Natural killer cell treated with Interleukin-12 subunit alpha and Interleukin-12 subunit beta and Interleukin-15 and Interleukin-18, amount 100 ng/mL, for 72 hours (primary cell): ENCODE measurements at regions not wholly inside any gene's neighbourhood (a gene's known extent, or its start where the extent isn't known, plus 50 kb on each side); places are given as distances from the start of the nearest gene placed in this dataset.

Source experiments
- ATAC-seq, 2 donors: fragments of 150-1000 bp; cut with Tn5 transposase in 1 of 2; sonication (Bioruptor Pico), chemical (Tn5 transposase) in 1 of 2; 2 replicates each; pipeline ENCODE4 v1.10.0; 2021
- DNase-seq: peaks from one replicate; pipeline ENCODE4 v3.0.0; 2022; ENCODE audit warnings: low spot score
- H3K27ac Mint-ChIP-seq, 2 donors: 1 replicate in 1 of 2; 2 replicates in 1 of 2; pipeline ENCODE4 v1.8.0; 2022; ENCODE audit warnings: mixed read lengths in 2 of 2, mild to moderate bottlenecking in 1 of 2, moderate library complexity in 1 of 2
- H3K27me3 Mint-ChIP-seq, 2 donors: 1 replicate in 1 of 2; 2 replicates in 1 of 2; pipeline ENCODE4 v1.8.0; 2022; ENCODE audit warnings: mixed read lengths in 2 of 2
- H3K36me3 Mint-ChIP-seq: one replicate; pipeline ENCODE4 v1.8.0; 2022; ENCODE audit warnings: mixed read lengths
- H3K4me1 Mint-ChIP-seq, 2 donors: 1 replicate in 1 of 2; 2 replicates in 1 of 2; pipeline ENCODE4 v1.8.0; 2022; ENCODE audit warnings: low read depth in 2 of 2, mixed read lengths in 2 of 2, mild to moderate bottlenecking in 1 of 2
- H3K4me3 Mint-ChIP-seq: one replicate; pipeline ENCODE4 v1.8.0; 2022; ENCODE audit warnings: mixed read lengths
- H3K9me3 Mint-ChIP-seq: 2 replicates; pipeline ENCODE4 v1.8.0; 2022; ENCODE audit warnings: mixed read lengths

DNA sequence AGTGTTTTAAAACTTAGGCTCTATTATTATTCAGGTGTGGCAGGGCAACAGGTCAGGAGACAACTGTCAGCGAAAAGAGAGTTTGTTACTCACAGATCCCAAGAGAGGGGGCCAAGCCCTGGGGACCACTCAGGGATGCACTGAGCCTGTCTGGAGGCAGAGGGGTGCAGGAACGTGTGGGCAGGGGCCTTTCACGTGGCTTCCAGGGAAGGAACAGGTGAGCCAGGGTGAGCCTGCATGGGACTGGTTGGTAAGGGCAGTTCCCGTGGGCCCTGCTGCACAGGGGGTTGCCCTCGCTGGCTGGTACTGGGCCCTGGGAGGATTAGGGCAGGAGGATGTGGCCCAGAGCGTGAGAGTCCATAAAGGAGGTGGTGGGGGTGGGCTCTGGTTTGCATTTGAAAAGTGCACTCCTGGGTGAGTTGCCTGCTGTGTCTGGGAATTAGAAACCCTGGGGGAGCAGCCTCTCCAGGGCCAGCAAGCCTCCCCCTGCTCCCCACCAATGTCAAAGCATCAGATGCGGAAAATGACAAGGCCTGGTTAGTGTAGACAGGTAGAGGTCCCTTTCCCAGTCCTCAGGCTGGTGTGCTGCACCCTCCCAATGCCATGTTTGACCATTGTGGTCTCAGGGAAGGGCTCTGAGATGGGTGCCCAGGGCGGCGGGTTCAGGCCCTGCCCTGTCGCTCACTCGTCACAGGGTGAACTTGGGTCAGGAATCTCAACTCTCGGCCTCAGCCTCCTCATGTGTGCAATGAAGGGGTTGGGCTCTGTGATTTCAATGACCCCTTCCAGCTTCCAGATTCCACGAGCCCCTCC lies 127.4 kb upstream of the RPS6KA2 start:
- Mint-ChIP-seq H3K4me3 (no peak overlapping the region), H3K27me3 (peaks cover 23 to 30% of the 10 kb centered on the region in 2 donors), H3K27ac (no peak overlapping the region), H3K9me3 (no peaks in the 10 kb centered on the region), H3K36me3 (no peaks in the 10 kb centered on the region), H3K4me1 (peaks cover 10 to 15% of the 10 kb centered on the region in 2 donors)
- ATAC-seq (peak in 1 of 2 donors; percentile 25), DNase-seq (no peak)

DNA sequence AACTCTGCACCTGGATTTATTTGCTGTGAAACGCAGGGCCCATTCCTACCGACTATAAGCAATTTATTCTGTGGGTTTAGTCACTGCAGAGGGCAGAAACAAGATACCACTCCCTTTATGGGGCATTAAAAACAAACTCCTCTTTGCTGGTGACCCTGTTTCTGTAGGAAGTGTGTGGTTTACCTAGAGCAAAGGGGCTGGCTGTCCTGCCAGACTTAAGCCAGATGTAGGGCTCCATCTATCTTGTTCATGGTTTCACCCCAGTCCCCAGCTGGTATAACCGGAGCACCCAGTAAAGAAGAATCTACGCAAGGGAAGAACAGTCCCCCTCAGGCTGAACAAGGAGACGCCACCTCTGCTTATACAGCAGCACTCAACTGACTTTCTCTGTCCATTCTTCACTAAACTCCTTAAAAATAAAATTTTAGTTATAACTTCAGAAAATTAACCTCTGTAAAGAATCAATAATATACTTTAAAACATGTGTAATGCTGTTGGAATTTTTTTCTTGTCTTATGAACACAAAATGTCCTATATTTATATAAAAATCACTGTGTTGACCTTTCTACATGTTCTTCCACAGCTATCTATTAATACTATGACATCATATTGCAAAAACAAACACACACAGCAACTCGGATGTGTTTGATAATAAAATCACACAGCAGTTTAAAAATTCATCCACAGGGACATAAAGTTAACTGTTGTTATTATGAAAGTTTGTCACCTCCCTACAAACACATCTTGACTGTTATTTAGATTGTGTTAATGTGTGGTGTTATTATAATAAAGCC lies 126.1 kb upstream of the RPS6KA2 start:
- Mint-ChIP-seq H3K36me3 (no peaks in the 10 kb centered on the region), H3K9me3 (no peaks in the 10 kb centered on the region), H3K27ac (no peak overlapping the region), H3K4me1 (peaks cover 10 to 13% of the 10 kb centered on the region in 2 donors), H3K27me3 (peaks cover 15 to 18% of the 10 kb centered on the region in 2 donors), H3K4me3 (no peak overlapping the region)
- no peak for ATAC-seq
- DNase-seq, result no peak

DNA sequence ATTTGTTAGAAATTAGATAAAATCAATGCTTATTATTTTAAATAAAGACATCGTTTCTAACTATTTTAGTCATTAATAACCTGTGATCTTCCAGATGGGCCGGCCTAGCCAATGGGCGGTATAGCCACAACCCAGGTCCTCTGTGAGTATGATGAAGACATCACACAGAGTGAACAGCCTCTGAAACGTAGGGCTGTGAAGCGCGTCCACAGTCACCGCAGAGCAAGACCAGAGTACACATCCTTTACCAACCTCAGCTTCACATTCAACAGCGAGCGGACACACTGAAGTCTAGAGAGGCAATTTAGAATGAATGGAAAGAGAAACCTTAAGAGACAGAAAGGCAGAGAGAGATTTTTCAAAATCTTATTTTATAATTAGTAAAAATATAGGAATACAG lies 125.0 kb upstream of the RPS6KA2 start:
- Mint-ChIP-seq H3K36me3 (no peaks in the 10 kb centered on the region), H3K9me3 (no peaks in the 10 kb centered on the region), H3K27me3 (peaks cover 5 to 8% of the 10 kb centered on the region in 2 donors), H3K27ac (no peak overlapping the region), H3K4me1 (peaks cover 7 to 10% of the 10 kb centered on the region in 2 donors), H3K4me3 (no peak overlapping the region)
- DNase-seq, result no peak
- peak; percentile 55 to 61 for ATAC-seq

DNA sequence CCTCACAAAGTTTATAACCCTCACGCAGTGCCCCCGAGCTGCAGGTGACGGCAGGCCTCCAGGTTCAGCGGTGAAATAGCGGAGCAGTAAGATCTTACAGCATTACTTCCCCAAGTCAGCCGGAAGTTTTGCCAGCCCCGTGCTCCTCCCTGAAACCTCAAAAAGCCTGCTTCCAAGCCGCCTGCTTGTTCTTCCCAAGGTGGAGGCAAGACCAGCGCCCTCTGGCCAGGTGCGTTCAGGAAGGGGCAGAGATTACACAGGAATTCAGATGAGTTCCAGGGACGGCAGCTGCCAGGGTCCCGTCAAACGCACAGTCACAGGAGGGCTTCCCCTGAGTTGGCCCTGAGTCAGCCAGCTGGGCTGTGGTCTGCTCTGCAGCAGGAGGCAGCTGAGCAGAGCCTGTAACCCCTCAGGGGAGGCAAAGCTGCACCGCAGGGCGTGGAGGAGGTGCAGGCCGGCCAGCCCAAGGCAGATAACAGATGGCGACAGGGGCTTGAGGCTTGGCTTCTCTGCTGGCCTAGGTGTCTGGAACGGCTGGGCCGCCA lies 124.1 kb upstream of the RPS6KA2 start:
- Mint-ChIP-seq H3K4me1 (peaks cover 7 to 10% of the 10 kb centered on the region in 2 donors), H3K9me3 (no peaks in the 10 kb centered on the region), H3K4me3 (no peak overlapping the region), H3K27me3 (peaks cover 4 to 7% of the 10 kb centered on the region in 2 donors), H3K36me3 (no peaks in the 10 kb centered on the region), H3K27ac (no peak overlapping the region)
- DNase-seq, result no peak
- peak; percentile 39 to 62 for ATAC-seq

DNA sequence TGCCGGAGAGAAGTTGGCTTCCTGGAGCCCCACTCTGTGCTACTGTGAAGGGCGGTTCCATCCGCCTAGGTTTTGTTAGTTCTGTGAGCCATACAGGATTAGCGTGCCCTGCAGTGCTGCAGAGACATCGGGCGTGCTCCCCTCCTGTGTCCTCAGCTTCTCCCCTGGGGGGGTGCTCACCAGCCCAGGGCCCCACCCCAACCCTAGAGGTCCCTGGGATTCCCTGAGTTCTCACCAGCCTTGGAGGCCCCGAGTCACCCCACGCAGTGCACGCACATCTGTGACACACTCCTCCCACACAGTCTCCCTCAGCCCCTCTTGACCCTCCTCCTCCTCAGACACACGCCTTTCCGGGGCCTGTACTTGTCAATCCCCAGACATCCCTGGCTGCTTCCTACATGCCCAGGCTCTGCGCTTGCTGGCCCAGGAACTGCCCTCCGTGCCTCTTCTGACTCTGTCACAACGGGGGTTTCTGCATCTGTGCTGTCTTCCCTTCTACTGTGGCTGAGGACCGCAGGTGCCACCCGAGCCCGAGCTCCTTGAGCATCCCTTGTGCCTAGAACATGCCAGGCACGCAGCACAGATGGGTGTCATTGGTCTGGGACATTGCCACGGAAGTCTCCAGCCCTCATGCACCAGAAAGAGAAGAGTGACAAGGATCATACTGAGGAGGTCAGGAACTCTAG lies 123.2 kb upstream of the RPS6KA2 start:
- no peak overlapping the region for H3K27ac Mint-ChIP-seq
- peaks cover 4 to 7% of the 10 kb centered on the region in 2 donors for H3K27me3 Mint-ChIP-seq
- no peak overlapping the region for H3K4me3 Mint-ChIP-seq
- H3K36me3 Mint-ChIP-seq, result no peaks in the 10 kb centered on the region
- ATAC-seq (no peak), DNase-seq (no peak)
- H3K4me1 Mint-ChIP-seq, result peaks cover 7 to 10% of the 10 kb centered on the region in 2 donors
- no peaks in the 10 kb centered on the region for H3K9me3 Mint-ChIP-seq

DNA sequence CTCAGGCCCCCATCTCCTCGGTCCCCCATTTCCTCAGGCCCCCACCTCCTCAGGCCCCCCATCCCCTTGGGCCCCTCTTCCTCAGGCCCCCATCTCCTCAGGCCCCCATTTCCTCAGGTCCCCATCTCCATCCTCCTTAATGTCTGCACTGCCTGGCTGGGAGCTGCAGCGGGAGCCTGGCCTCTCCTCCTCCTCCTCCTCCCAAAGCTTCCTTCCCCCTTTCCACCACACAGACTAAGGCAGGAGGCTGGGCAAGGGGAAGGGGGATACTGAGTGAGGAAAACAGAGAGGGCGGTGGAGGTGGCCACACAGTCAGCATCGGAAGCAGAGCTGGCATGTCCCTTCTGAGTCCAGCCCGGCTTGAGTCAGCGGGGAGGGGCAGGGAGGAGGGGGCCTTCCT lies 122.6 kb upstream of the RPS6KA2 start:
- Mint-ChIP-seq H3K4me3 (no peak overlapping the region), H3K9me3 (no peaks in the 10 kb centered on the region), H3K27me3 (peaks cover 4 to 7% of the 10 kb centered on the region in 2 donors), H3K36me3 (no peaks in the 10 kb centered on the region), H3K4me1 (peaks cover 7 to 10% of the 10 kb centered on the region in 2 donors), H3K27ac (no peak overlapping the region)
- no peak for ATAC-seq
- no peak for DNase-seq

DNA sequence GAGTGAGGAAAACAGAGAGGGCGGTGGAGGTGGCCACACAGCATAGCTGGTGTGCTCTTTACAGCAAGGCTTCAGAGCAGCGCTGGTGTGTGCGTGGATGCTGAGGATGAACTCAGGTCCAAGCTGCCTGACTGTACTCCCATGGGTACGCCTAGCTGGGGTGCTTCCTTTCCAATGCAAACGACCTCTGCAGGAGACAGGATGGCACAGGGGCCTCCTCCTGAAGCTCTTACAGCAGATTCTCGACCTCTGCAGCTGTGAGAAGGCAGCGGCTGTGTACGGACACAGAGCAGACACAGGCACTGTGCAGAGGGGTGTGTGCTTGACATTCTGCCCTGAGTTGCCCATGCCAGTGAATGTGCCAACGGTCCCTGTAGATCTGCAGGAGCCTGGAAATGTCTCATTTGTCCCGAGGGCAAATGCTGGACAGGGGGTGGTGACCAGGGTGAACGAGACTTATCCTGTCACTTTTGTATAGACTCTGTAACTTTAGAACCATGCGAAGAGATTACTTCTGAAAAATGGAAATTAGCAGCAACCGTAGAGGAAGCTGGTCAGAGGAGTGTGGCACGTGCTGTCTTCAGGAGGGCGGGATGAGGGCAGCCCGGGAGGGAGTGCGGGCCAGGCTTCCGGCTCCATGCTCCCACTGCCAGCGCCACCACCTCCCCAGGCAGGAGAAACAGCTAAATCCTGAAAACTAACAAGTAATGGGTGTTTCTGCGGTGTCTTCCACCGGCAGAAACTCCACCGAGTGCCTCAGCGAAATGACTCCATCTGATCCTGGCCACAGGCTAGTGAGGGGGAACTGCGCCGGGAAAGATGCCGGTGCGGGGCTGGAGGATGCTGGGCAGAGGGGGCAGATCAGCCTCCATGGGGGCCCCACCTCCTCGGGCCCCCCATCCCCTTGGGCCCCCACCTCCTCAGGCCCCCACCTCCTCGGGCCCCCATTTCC lies 120.9 kb upstream of the RPS6KA2 start:
- ATAC-seq (no peak), DNase-seq (no peak)
- Mint-ChIP-seq H3K27me3 (peaks cover 4 to 7% of the 10 kb centered on the region in 2 donors), H3K9me3 (no peaks in the 10 kb centered on the region), H3K27ac (no peak overlapping the region), H3K4me1 (peaks cover 7 to 10% of the 10 kb centered on the region in 2 donors), H3K4me3 (no peak overlapping the region), H3K36me3 (no peaks in the 10 kb centered on the region)

DNA sequence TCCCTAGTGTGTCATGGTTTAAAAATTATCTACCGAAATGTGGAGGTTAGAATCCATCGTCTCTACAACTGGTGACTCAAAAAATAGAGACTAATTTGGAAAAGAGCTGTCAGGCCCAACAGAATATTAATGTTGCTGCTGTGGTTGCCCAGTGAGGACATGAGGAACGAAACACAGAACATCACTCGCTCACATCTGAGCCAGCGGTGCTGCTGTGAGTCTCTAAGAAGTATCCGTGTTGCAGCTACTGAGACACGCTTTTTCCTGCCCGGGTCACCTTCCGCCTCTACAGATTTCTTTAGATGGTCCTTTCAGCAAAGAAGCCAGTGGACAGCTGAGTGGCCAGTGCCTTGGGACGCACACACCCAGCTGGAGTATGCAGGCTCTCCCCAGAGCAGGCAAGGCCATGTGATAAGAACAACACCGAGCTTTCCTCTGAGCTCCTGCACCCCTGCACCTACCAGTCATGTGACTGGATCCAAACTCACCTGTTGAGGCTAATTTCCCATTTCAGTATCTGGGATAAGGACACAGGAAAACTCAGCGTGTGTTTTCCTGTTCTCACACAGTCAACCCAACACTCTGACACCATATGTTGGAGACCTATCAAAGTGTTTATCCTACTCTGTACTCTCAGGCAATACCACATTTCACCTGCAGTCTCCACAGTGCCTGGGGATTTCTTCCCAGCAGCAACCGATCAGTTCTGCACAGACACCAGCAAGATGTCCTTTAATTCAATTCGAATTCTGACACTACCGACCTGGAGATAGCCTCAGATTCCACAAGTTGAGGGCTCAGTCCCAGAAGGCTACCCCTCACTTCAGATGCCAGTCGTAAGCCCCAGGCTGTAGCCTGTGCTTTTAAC lies 119.0 kb upstream of the RPS6KA2 start:
- H3K27ac Mint-ChIP-seq, result no peak overlapping the region
- H3K4me1 Mint-ChIP-seq, result peaks cover 7% of the 10 kb centered on the region in 2 donors

DNA sequence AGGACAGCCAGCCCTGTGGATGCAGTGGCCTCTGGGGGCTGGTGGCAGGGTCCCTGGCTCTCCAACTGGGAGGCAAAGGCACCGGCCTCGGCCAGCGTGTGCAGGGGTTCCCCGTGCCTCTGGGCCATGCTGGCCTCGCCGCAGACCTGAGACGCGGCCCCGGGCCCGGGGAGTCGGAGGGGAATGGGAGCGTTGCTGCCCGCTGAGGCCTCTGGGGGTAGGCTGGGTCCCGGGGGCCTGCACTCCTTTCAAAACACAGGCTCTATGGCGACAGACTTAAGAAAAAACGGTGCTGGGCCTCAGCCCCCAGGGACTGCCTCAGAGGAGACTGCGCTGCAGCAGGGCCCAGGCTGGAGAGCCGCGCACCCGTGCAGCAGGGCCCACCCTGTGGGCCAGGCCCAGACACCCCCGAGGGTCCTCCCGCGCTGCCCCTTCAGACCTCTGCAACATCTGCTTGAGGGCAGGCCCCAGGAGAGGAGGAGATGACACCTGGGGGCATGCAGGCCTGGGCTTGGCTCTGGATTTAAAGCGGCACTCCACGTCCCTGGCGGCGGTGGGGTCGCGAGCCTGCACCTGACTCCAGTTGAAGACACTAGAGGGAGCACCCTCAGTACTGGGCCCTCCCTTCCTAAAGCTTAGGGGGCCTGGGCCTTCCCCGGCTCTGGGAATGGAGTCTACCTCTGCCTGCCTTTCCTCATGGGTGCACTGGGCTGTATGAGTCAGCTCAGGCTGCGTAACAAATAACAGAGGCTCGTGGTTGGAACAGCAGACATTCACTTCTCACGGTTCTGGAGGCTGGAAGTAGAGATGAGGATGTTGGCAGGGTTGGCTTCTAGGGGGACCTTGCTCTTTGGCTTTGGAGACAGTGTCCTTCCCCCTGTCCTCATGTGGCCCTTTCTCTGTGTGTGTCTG lies 117.4 kb upstream of the RPS6KA2 start:
- no peaks in the 10 kb centered on the region for H3K9me3 Mint-ChIP-seq
- no peak overlapping the region for H3K4me3 Mint-ChIP-seq
- no peaks in the 10 kb centered on the region for H3K27me3 Mint-ChIP-seq
- H3K36me3 Mint-ChIP-seq, result no peaks in the 10 kb centered on the region
- DNase-seq (no peak), ATAC-seq (no peak)
- H3K27ac Mint-ChIP-seq, result no peak overlapping the region
- peaks cover 14 to 16% of the 10 kb centered on the region in 2 donors for H3K4me1 Mint-ChIP-seq

More for the DNA sequence above, 119.0 kb upstream of the RPS6KA2 start:
- H3K9me3 Mint-ChIP-seq, result no peaks in the 10 kb centered on the region
- DNase-seq, result no peak
- H3K36me3 Mint-ChIP-seq, result no peaks in the 10 kb centered on the region
- no peak for ATAC-seq
- H3K4me3 Mint-ChIP-seq, result no peak overlapping the region
- peaks cover 4 to 7% of the 10 kb centered on the region in 2 donors for H3K27me3 Mint-ChIP-seq

DNA sequence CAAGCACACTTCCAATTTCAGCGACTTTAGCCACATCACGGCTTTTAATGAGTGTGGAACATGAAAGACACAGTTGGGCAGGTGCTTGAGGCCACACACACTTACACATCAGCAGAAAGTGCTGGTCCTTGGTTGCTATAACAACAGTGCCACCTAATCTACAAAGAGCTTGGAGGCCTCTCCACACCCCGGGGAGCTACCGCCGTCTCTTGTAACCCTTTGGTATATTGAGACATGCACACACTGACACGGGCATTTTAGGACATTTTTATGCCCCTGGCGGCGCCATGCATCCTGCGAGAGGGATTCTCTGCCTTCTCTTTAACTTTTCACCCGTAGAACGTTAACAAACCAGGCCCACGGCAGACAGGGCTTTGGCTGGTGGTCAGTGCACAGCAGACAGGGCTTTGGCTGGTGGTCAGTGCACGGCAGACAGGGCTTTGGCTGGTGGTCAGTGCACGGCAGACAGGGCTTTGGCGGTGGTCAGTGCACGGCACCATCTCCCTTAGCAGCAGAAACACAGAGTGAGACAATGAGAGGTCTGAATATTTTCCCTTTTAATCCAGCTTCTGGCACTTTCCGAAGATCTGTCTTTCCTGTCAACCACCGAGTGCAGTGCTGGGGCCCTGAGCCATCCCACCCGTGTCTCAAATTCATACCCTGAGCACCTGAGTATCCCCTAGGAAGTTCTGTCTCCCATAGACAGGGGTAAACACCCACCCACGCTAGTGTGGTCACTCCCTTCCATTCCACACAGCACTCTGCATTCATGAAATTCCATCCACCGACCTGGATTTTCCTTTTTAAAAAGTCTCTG lies 116.6 kb upstream of the RPS6KA2 start:
- DNase-seq, result no peak

DNA sequence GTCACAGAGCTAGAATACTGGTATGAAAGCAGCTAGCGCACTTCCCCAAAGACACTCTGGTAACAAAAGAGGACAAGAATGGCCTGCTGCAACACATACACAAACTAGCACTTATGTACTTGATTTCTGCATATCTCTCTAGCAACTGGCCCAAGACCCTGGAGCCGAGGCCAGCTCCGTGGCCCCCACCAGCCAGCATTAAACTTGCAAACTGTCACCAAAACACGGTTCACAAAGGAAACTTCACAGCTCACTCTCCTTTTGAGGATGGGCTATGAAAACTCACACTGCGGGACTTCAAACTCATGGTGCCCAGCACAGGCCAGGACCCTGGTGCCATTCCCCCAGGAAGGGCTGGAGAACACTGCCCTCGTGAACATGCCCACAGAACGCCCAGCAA lies 115.9 kb upstream of the RPS6KA2 start:
- Mint-ChIP-seq H3K9me3 (no peaks in the 10 kb centered on the region), H3K36me3 (no peaks in the 10 kb centered on the region), H3K27ac (no peak overlapping the region), H3K4me3 (no peak overlapping the region), H3K27me3 (no peaks in the 10 kb centered on the region), H3K4me1 (peaks cover 16% of the 10 kb centered on the region in 2 donors)
- DNase-seq (no peak), ATAC-seq (no peak)

More for the DNA sequence above, 116.6 kb upstream of the RPS6KA2 start:
- no peak for ATAC-seq
- Mint-ChIP-seq H3K27ac (no peak overlapping the region), H3K4me3 (no peak overlapping the region), H3K36me3 (no peaks in the 10 kb centered on the region), H3K4me1 (peaks cover 16% of the 10 kb centered on the region in 2 donors), H3K27me3 (no peaks in the 10 kb centered on the region), H3K9me3 (no peaks in the 10 kb centered on the region)
